WTC11 (cell line): ENCODE measurements at regions not wholly inside any gene's neighbourhood (a gene's known extent, or its start where the extent isn't known, plus 50 kb on each side); places are given as distances from the start of the nearest gene placed in this dataset.

Source experiments
- ATAC-seq: fragments of 200-7000 bp; cut with Tn5 transposase; 2 replicates; pipeline ENCODE4 v1.10.0; 2021; ENCODE audit warnings: mild to moderate bottlenecking, moderate library complexity
- CTCF ChIA-PET: fragments of 300-600 bp; sonication (Branson Sonifier 250); formaldehyde crosslinking; loops from one replicate; lab custom pipeline; 2021; ENCODE audit warnings: antibody characterized with exemption; lab: Charles Lee
- POLR2A ChIA-PET: fragments of 350-600 bp; sonication (Branson Sonifier 250); formaldehyde crosslinking; loops from one replicate; lab custom pipeline; 2021; ENCODE audit warnings: antibody characterized with exemption; lab: Charles Lee
- DNase-seq: peaks from one replicate; pipeline ENCODE4 v3.0.0; 2021; ENCODE audit warnings: low spot score
- H3K27ac Mint-ChIP-seq: 2 replicates; pipeline ENCODE4 v1.8.0; 2021; ENCODE audit warnings: mixed read lengths
- H3K27me3 Mint-ChIP-seq: 2 replicates; pipeline ENCODE4 v1.8.0; 2021; ENCODE audit warnings: low read depth, mild to moderate bottlenecking, moderate library complexity, mixed read lengths
- H3K36me3 Mint-ChIP-seq: 2 replicates; pipeline ENCODE4 v1.8.0; 2021; ENCODE audit warnings: mixed read lengths
- H3K4me1 Mint-ChIP-seq: 2 replicates; pipeline ENCODE4 v1.8.0; 2022; ENCODE audit warnings: mixed read lengths
- H3K4me3 Mint-ChIP-seq: 2 replicates; pipeline ENCODE4 v1.8.0; 2021; ENCODE audit warnings: mild to moderate bottlenecking, moderate library complexity, mixed read lengths
- H3K9me3 Mint-ChIP-seq: 2 replicates; pipeline ENCODE4 v1.8.0; 2021; ENCODE audit warnings: mixed read lengths
- CREM ChIP-seq: sonication (generic); formaldehyde crosslinking; IDR thresholded peaks from 2 replicates; pipeline ENCODE4 v1.8.1; 2022; ENCODE audit warnings: mild to moderate bottlenecking, missing genetic modification reagents, moderate library complexity
- CTCF ChIP-seq: fragments of 200-600 bp; IDR thresholded peaks from 2 replicates; pipeline ENCODE4 v1.8.0; 2022; ENCODE audit warnings: antibody characterized with exemption
- ESRRA ChIP-seq: sonication (generic); formaldehyde crosslinking; IDR thresholded peaks from 2 replicates; pipeline ENCODE4 v1.8.1; 2022; ENCODE audit warnings: mild to moderate bottlenecking, missing genetic modification reagents, borderline replicate concordance
- FOXK1 ChIP-seq: sonication (generic); formaldehyde crosslinking; IDR thresholded peaks from 2 replicates; pipeline ENCODE4 v1.8.0; 2022; ENCODE audit warnings: mild to moderate bottlenecking, moderate library complexity, missing genetic modification reagents
- GTF2I ChIP-seq: fragments of 250-450 bp; sonication (Bioruptor Pico); conservative IDR thresholded peaks from 2 replicates; pipeline ENCODE4 v1.4.0; 2021; ENCODE audit warnings: mild to moderate bottlenecking
- JAZF1 ChIP-seq: fragments of 250-450 bp; sonication (Bioruptor Pico); IDR thresholded peaks from 2 replicates; pipeline ENCODE4 v1.9.0; 2021; ENCODE audit warnings: moderate library complexity, mild to moderate bottlenecking, inconsistent platforms
- KAT7 ChIP-seq: sonication (generic); formaldehyde crosslinking; IDR thresholded peaks from 2 replicates; pipeline ENCODE4 v1.8.1; 2023; ENCODE audit warnings: missing genetic modification reagents, mild to moderate bottlenecking, borderline replicate concordance
- MAX ChIP-seq: sonication (generic); formaldehyde crosslinking; IDR thresholded peaks from 2 replicates; pipeline ENCODE4 v1.8.0; 2022; ENCODE audit warnings: mild to moderate bottlenecking, missing genetic modification reagents
- OVOL2 ChIP-seq: fragments of 250-450 bp; sonication (Bioruptor Pico); IDR thresholded peaks from 2 replicates; pipeline ENCODE4 v1.9.0; 2021; ENCODE audit warnings: mild to moderate bottlenecking, borderline replicate concordance
- PRRX2 ChIP-seq: fragments of 250-450 bp; sonication (Bioruptor Pico); IDR thresholded peaks from 2 replicates; pipeline ENCODE4 v1.8.0; 2021; ENCODE audit warnings: mild to moderate bottlenecking
- RORB ChIP-seq: fragments of 250-450 bp; sonication (Bioruptor Pico); IDR thresholded peaks from 2 replicates; pipeline ENCODE4 v1.9.0; 2021; ENCODE audit warnings: mild to moderate bottlenecking
- ZNF121 ChIP-seq: sonication (generic); formaldehyde crosslinking; IDR thresholded peaks from 2 replicates; pipeline ENCODE4 v1.8.0; 2023; ENCODE audit warnings: missing genetic modification reagents
- ZNF232 ChIP-seq: sonication (generic); formaldehyde crosslinking; IDR thresholded peaks from 2 replicates; pipeline ENCODE4 v1.8.0; 2022; ENCODE audit warnings: mild to moderate bottlenecking, missing genetic modification reagents
- TF ChIP-seq, protein P1 (sequence below): sonication (generic); formaldehyde crosslinking; IDR thresholded peaks from 2 replicates; pipeline ENCODE4 v1.8.0; 2023; ENCODE audit warnings: missing genetic modification reagents, mild to moderate bottlenecking, borderline replicate concordance
- TF ChIP-seq, protein P2 (sequence below): sonication (generic); formaldehyde crosslinking; IDR thresholded peaks from 2 replicates; pipeline ENCODE4 v1.8.1; 2023; ENCODE audit warnings: mild to moderate bottlenecking, missing genetic modification reagents
- TF ChIP-seq, protein P3 (sequence below): sonication (generic); formaldehyde crosslinking; IDR thresholded peaks from 2 replicates; pipeline ENCODE4 v1.8.0; 2022; ENCODE audit warnings: missing genetic modification reagents

DNA sequence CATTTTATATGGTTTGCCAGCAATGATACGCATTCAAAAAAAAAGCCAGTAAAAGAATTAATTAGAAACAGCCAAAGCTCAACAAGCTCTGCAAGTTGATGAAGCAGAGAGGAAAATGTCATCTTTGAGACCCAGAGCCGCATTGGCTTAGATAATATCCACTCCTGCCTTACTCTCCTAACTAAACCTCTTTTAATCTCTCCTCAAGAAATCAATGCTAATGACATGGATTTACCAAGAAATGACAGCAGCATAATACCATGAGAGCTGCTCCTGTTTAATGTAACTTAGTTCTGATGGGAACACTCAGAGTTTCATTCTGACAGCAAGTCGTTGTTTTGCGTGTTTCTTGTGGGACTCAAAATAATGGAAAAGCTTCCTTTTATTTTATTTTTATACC, 1099.4 kb upstream of the PIK3C3 start (continued):
- TF ChIP-seq, protein P1, sequence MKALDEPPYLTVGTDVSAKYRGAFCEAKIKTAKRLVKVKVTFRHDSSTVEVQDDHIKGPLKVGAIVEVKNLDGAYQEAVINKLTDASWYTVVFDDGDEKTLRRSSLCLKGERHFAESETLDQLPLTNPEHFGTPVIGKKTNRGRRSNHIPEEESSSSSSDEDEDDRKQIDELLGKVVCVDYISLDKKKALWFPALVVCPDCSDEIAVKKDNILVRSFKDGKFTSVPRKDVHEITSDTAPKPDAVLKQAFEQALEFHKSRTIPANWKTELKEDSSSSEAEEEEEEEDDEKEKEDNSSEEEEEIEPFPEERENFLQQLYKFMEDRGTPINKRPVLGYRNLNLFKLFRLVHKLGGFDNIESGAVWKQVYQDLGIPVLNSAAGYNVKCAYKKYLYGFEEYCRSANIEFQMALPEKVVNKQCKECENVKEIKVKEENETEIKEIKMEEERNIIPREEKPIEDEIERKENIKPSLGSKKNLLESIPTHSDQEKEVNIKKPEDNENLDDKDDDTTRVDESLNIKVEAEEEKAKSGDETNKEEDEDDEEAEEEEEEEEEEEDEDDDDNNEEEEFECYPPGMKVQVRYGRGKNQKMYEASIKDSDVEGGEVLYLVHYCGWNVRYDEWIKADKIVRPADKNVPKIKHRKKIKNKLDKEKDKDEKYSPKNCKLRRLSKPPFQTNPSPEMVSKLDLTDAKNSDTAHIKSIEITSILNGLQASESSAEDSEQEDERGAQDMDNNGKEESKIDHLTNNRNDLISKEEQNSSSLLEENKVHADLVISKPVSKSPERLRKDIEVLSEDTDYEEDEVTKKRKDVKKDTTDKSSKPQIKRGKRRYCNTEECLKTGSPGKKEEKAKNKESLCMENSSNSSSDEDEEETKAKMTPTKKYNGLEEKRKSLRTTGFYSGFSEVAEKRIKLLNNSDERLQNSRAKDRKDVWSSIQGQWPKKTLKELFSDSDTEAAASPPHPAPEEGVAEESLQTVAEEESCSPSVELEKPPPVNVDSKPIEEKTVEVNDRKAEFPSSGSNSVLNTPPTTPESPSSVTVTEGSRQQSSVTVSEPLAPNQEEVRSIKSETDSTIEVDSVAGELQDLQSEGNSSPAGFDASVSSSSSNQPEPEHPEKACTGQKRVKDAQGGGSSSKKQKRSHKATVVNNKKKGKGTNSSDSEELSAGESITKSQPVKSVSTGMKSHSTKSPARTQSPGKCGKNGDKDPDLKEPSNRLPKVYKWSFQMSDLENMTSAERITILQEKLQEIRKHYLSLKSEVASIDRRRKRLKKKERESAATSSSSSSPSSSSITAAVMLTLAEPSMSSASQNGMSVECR (CRISPR knock-in tag), result no peak

DNA sequence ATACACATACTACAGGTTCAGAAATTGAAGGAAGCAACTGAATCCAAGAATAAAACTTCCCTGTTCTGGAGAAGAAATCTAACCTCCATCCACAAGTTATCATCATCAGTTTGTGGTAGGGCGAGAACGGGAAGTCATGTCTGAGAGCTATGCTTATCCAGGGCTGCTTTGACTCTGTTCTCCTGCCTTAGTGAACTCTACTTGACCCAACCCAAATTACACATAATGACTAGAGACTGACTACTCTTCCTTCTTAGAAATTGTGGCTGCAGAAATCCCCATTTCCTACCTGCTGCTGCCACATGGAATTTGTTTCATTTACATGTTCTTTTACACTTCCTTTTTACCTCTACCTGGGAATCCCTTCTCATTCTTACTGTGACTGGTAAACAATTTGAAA, 1102.6 kb upstream of the PIK3C3 start:
- ChIA-PET POLR2A (no interaction called here), CTCF (no interaction called here)
- Mint-ChIP-seq H3K4me3 (no peak overlapping the region), H3K27me3 (no peaks in the 10 kb centered on the region), H3K27ac (no peak overlapping the region), H3K4me1 (peaks cover 48% of the 10 kb centered on the region), H3K9me3 (no peaks in the 10 kb centered on the region), H3K36me3 (no peaks in the 10 kb centered on the region)
- TF ChIP-seq, protein P2, sequence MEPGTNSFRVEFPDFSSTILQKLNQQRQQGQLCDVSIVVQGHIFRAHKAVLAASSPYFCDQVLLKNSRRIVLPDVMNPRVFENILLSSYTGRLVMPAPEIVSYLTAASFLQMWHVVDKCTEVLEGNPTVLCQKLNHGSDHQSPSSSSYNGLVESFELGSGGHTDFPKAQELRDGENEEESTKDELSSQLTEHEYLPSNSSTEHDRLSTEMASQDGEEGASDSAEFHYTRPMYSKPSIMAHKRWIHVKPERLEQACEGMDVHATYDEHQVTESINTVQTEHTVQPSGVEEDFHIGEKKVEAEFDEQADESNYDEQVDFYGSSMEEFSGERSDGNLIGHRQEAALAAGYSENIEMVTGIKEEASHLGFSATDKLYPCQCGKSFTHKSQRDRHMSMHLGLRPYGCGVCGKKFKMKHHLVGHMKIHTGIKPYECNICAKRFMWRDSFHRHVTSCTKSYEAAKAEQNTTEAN (CRISPR knock-in tag), result no peak
- TF ChIP-seq MAX (no peak), KAT7 (no peak), OVOL2 (CRISPR knock-in tag) (no peak), FOXK1 (CRISPR knock-in tag) (no peak), CTCF (no peak), PRRX2 (CRISPR knock-in tag) (no peak), ZNF232 (CRISPR knock-in tag) (no peak), CREM (CRISPR knock-in tag) (no peak)
- TF ChIP-seq, protein P3, sequence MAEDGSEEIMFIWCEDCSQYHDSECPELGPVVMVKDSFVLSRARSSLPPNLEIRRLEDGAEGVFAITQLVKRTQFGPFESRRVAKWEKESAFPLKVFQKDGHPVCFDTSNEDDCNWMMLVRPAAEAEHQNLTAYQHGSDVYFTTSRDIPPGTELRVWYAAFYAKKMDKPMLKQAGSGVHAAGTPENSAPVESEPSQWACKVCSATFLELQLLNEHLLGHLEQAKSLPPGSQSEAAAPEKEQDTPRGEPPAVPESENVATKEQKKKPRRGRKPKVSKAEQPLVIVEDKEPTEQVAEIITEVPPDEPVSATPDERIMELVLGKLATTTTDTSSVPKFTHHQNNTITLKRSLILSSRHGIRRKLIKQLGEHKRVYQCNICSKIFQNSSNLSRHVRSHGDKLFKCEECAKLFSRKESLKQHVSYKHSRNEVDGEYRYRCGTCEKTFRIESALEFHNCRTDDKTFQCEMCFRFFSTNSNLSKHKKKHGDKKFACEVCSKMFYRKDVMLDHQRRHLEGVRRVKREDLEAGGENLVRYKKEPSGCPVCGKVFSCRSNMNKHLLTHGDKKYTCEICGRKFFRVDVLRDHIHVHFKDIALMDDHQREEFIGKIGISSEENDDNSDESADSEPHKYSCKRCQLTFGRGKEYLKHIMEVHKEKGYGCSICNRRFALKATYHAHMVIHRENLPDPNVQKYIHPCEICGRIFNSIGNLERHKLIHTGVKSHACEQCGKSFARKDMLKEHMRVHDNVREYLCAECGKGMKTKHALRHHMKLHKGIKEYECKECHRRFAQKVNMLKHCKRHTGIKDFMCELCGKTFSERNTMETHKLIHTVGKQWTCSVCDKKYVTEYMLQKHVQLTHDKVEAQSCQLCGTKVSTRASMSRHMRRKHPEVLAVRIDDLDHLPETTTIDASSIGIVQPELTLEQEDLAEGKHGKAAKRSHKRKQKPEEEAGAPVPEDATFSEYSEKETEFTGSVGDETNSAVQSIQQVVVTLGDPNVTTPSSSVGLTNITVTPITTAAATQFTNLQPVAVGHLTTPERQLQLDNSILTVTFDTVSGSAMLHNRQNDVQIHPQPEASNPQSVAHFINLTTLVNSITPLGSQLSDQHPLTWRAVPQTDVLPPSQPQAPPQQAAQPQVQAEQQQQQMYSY (CRISPR knock-in tag), result no peak
- ATAC-seq, result no peak
- no peak for DNase-seq

DNA sequence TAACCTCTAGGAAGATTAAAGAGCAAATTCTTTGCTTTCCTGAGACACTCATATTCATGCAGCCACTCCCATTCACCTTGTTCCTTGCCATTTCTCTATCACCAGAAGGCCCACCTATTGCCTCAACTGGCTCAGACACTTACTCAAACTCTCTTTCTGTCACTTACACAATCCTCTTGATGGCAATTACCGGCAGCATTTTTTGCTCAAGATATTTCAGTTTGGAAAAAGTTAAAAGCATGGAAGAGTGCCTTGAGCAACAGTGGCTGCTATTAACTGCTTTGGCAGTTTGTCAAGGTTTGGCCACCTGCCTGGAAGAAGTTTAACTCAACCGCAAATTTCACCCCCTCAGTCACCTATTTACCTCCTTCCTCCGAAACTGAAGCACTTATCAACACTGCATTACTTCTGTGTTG, 1104.0 kb upstream of the PIK3C3 start:
- ATAC-seq (no peak), DNase-seq (no peak)
- Mint-ChIP-seq H3K36me3 (no peaks in the 10 kb centered on the region), H3K27me3 (no peaks in the 10 kb centered on the region), H3K27ac (no peak overlapping the region), H3K4me1 (peaks cover 42% of the 10 kb centered on the region), H3K4me3 (no peak overlapping the region), H3K9me3 (no peaks in the 10 kb centered on the region)
- CTCF ChIA-PET, result no interaction called here
- POLR2A ChIA-PET, result no interaction called here
- TF ChIP-seq RORB (no peak), KAT7 (no peak), GTF2I (CRISPR knock-in tag) (no peak), JAZF1 (CRISPR knock-in tag) (no peak), ZNF121 (no peak), ESRRA (no peak)
